HG03575 (cell line): ENCODE measurements at regions not wholly inside any gene's neighbourhood (a gene's known extent, or its start where the extent isn't known, plus 50 kb on each side); places are given as distances from the start of the nearest gene placed in this dataset.

ENCODE experiments used
- ATAC-seq: cut with Tn5 transposase; IDR thresholded peaks from one replicate; pipeline ENCODE4 v1.9.1; 2021; ENCODE audit not compliant: unreplicated experiment, insufficient number of reproducible peaks, low FRiP score; ENCODE audit errors: extremely low read depth

- no peak for ATAC-seq
Measured at GRCh38 chr3:154542837-154543236, 112.8 kb upstream of the GPR149 start.

GRCh38 chr3:154540950-154541604 is 111.1 kb upstream of the GPR149 start:
- no peak for ATAC-seq

GRCh38 chr3:154538566-154539360 is 108.8 kb upstream of the GPR149 start:
- ATAC-seq: no peak

- no peak for ATAC-seq
Measured at GRCh38 chr3:154536751-154537150, 106.8 kb upstream of the GPR149 start.

GRCh38 chr3:154522036-154522602 is 92.1 kb upstream of the GPR149 start:
- ATAC-seq: no peak

GRCh38 chr3:154517404-154517803 is 87.4 kb upstream of the GPR149 start:
- no peak for ATAC-seq

GRCh38 chr3:154515921-154516320 is 85.9 kb upstream of the GPR149 start:
- no peak for ATAC-seq

GRCh38 chr3:154510780-154511179 is 80.8 kb upstream of the GPR149 start:
- no peak for ATAC-seq

GRCh38 chr3:154507727-154508126 is 77.7 kb upstream of the GPR149 start:
- ATAC-seq: no peak

- ATAC-seq: no peak
Measured at GRCh38 chr3:154496978-154497377, 67.0 kb upstream of the GPR149 start.

- ATAC-seq: no peak
Measured at GRCh38 chr3:154496540-154496939, 66.5 kb upstream of the GPR149 start.

GRCh38 chr3:154486949-154487348 is 57.0 kb upstream of the GPR149 start:
- no peak for ATAC-seq

GRCh38 chr3:154482507-154482906 is 52.5 kb upstream of the GPR149 start:
- no peak for ATAC-seq

GRCh38 chr3:154480033-154480432 is 50.0 kb upstream of the GPR149 start:
- no peak for ATAC-seq
